Osteoblast (primary cell): ENCODE measurements at regions not wholly inside any gene's neighbourhood (a gene's known extent, or its start where the extent isn't known, plus 50 kb on each side); places are given as distances from the start of the nearest gene placed in this dataset.
"Not testable (repeated sequence)": the region's sequence is repeated elsewhere in the genome, so short reads cannot be mapped to it uniquely, and the experiment has no call there.

Experiments
- DNase-seq: peaks from one replicate; pipeline ENCODE4 v3.0.0; 2011; ENCODE audit warnings: low spot score, mixed read lengths; ENCODE audit not compliant: insufficient read length; ENCODE audit errors: missing footprints
- H2AFZ ChIP-seq: 2 replicates; pipeline ENCODE4 v1.6.0; 2011; ENCODE audit warnings: mild to moderate bottlenecking, low read length
- H3K27ac ChIP-seq: 2 replicates; pipeline ENCODE4 v1.5.1; 2011; ENCODE audit warnings: mild to moderate bottlenecking, low read depth, low read length, moderate library complexity
- H3K27me3 ChIP-seq: 2 replicates; pipeline ENCODE4 v1.6.0; 2012; ENCODE audit warnings: mild to moderate bottlenecking, control low read depth, inconsistent platforms, low read length, moderate library complexity; ENCODE audit not compliant: insufficient read depth
- H3K36me3 ChIP-seq: 2 replicates; pipeline ENCODE4 v1.5.1; 2011; ENCODE audit warnings: mild to moderate bottlenecking, low read length, control low read depth, moderate library complexity; ENCODE audit not compliant: insufficient read depth
- H3K4me1 ChIP-seq: 2 replicates; pipeline ENCODE4 v1.5.1; 2011; ENCODE audit warnings: mild to moderate bottlenecking, low read length, control low read depth, moderate library complexity; ENCODE audit not compliant: insufficient read depth
- H3K4me2 ChIP-seq: 2 replicates; pipeline ENCODE4 v1.6.0; 2011; ENCODE audit warnings: mild to moderate bottlenecking, low read length; ENCODE audit not compliant: insufficient read depth
- H3K4me3 ChIP-seq: fragments of 200-600 bp; sonication (generic); 3 replicates; pipeline ENCODE4 v1.5.1; 2012; ENCODE audit warnings: mild to moderate bottlenecking, low read length, inconsistent platforms; ENCODE audit not compliant: insufficient read depth
- H3K79me2 ChIP-seq: 2 replicates; pipeline ENCODE4 v1.6.0; 2012; ENCODE audit warnings: mild to moderate bottlenecking, low read length, control low read depth, inconsistent platforms; ENCODE audit not compliant: insufficient read depth
- H3K9me3 ChIP-seq: 2 replicates; pipeline ENCODE4 v1.5.1; 2011; ENCODE audit warnings: low read depth, low read length, control low read depth
- H4K20me1 ChIP-seq: 2 replicates; pipeline ENCODE4 v1.6.0; 2012; ENCODE audit warnings: mild to moderate bottlenecking, low read length, control low read depth; ENCODE audit not compliant: insufficient read depth
- TF ChIP-seq, protein P1 (sequence below): IDR thresholded peaks from 2 replicates; pipeline ENCODE4 v1.5.1; 2011; ENCODE audit warnings: mild to moderate bottlenecking, low read depth, low read length, moderate library complexity; ENCODE audit errors: extremely low read depth

DNA sequence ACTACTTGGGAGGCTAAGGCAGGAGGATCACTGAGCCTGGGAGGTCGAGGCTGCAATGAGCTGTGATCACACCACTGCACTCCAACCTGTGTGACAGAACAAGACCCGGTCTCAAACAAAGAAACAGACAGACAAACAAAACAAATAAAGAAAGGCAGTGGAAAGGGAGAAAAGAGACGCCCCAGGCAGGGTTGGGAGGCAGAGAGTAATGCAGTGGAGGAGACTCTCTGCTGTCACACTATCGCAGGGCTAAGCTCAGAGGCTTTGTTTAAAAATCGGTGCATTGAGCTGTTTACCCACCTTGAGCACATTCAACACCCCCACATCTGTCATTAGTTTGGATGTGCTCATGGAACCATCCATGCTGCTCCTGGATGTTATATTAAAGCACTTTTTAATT is 84.2 kb upstream of the RMP24 start:
- no peak for DNase-seq
- Histone ChIP-seq H2AFZ (no peak overlapping the region), H3K4me1 (no peaks in the 10 kb centered on the region), H3K36me3 (no peaks in the 10 kb centered on the region), H3K27me3 (peaks cover 4% of the 10 kb centered on the region), H4K20me1 (no peaks in the 10 kb centered on the region), H3K79me2 (no peaks in the 10 kb centered on the region), H3K9me3 (no peaks in the 10 kb centered on the region), H3K27ac (no peak overlapping the region), H3K4me2 (no peak overlapping the region), H3K4me3 (no peak overlapping the region)
- TF ChIP-seq, protein P1, sequence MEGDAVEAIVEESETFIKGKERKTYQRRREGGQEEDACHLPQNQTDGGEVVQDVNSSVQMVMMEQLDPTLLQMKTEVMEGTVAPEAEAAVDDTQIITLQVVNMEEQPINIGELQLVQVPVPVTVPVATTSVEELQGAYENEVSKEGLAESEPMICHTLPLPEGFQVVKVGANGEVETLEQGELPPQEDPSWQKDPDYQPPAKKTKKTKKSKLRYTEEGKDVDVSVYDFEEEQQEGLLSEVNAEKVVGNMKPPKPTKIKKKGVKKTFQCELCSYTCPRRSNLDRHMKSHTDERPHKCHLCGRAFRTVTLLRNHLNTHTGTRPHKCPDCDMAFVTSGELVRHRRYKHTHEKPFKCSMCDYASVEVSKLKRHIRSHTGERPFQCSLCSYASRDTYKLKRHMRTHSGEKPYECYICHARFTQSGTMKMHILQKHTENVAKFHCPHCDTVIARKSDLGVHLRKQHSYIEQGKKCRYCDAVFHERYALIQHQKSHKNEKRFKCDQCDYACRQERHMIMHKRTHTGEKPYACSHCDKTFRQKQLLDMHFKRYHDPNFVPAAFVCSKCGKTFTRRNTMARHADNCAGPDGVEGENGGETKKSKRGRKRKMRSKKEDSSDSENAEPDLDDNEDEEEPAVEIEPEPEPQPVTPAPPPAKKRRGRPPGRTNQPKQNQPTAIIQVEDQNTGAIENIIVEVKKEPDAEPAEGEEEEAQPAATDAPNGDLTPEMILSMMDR, result no peak

DNA sequence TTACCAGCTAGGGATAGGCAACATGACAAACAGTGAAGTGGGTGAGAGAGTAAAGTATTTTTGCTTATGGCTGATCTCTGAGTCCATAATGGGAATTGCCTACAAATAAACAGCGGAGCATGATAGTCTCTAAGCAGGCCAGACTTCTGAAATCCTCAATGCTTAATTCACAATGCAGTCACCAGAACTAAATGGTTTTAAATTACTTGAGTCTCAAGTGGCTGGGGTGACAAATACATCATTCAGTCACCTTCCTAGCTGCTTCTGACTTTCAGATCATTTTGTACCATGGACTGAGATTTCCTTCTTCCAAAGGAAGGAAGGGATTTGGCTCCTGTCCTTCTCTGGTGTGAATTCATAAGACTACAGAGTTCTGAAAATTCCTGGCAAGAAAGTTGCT is 82.8 kb upstream of the RMP24 start:
- TF ChIP-seq, protein P1, result no peak
- DNase-seq, result no peak
- H3K36me3 ChIP-seq, result no peaks in the 10 kb centered on the region
- H4K20me1 ChIP-seq, result no peaks in the 10 kb centered on the region
- no peak overlapping the region for H3K4me3 ChIP-seq
- H3K4me2 ChIP-seq, result no peak overlapping the region
- no peaks in the 10 kb centered on the region for H3K79me2 ChIP-seq
- no peak overlapping the region for H2AFZ ChIP-seq
- H3K27ac ChIP-seq, result no peak overlapping the region
- H3K4me1 ChIP-seq, result no peaks in the 10 kb centered on the region
- peaks cover 3% of the 10 kb centered on the region for H3K27me3 ChIP-seq
- no peaks in the 10 kb centered on the region for H3K9me3 ChIP-seq

DNA sequence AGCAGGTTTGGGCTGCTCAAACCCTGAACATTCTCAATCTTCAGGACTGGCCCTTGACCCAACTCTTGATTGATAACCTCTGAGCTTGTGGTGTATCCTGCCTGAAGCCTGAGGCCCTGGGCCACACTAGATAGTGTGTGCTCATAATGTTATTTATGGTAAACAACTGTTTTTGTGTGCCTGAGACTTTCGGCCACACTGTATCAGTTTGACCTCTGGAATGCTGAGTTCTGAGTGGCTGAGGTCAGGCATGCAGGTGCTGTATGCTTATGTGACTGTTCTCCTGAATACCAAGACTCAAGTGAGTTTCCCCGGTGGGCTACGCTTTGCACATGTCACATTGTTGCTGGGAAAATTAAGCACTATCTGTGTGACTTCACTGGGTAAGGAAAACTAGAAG is 82.2 kb upstream of the RMP24 start:
- no peaks in the 10 kb centered on the region for H3K4me1 ChIP-seq
- H3K4me3 ChIP-seq, result no peak overlapping the region
- H3K36me3 ChIP-seq, result no peaks in the 10 kb centered on the region
- TF ChIP-seq, protein P1, result no peak
- H3K9me3 ChIP-seq, result no peaks in the 10 kb centered on the region
- H2AFZ ChIP-seq, result no peak overlapping the region
- H4K20me1 ChIP-seq, result no peaks in the 10 kb centered on the region
- DNase-seq, result no peak
- no peak overlapping the region for H3K27ac ChIP-seq
- H3K79me2 ChIP-seq, result no peaks in the 10 kb centered on the region
- H3K4me2 ChIP-seq, result no peak overlapping the region
- H3K27me3 ChIP-seq, result peaks cover 3% of the 10 kb centered on the region

DNA sequence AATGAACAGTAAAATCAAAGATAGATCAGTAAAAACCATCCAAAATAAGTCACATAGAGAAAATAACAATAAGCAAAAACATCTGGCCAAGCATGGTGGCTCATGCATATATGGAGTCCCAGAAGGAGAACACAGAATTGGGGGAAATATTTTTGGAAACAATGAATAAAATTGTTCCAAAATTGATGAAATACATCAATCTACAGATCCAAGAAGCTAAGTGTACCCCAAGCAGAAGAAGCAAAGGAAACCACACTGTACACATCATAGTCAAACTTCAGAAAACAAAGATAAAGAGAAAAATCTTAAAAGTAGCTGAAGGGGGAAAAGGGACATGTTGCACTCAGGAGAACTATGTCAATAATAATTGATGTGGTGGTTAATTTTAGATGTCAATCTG is 80.4 kb upstream of the RMP24 start:
- Histone ChIP-seq H3K79me2 (no peaks in the 10 kb centered on the region), H3K4me2 (no peak overlapping the region), H2AFZ (no peak overlapping the region), H3K9me3 (no peaks in the 10 kb centered on the region), H3K27ac (no peak overlapping the region), H4K20me1 (no peaks in the 10 kb centered on the region), H3K4me3 (no peak overlapping the region), H3K36me3 (no peaks in the 10 kb centered on the region), H3K4me1 (no peaks in the 10 kb centered on the region), H3K27me3 (peaks cover 3% of the 10 kb centered on the region)
- TF ChIP-seq, protein P1, result no peak
- no peak for DNase-seq

DNA sequence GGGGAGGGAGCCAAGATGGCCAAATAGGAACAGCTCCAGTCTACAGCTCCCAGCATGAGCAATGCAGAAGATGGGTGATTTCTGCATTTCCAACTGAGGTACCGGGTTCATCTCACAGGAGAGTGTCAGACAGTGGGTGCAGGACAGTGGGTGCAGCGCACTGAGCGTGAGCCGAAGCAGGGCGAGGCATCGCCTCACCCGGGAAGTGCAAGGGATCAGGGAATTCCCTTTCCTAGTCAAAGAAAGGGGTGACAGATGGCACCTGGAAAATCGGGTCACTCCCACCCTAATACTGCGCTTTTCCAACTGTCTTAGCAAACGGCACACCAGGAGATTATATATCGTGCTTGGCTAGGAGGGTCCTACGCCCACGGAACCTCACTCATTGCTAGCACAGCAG is 75.0 kb upstream of the RMP24 start:
- not testable (repeated sequence) for H3K36me3 ChIP-seq, DNase-seq, H3K4me2 ChIP-seq, H3K4me3 ChIP-seq, H3K4me1 ChIP-seq, H3K79me2 ChIP-seq, H3K9me3 ChIP-seq, H3K27ac ChIP-seq, H4K20me1 ChIP-seq, H2AFZ ChIP-seq, H3K27me3 ChIP-seq
